Stimulated activated CD8-positive, alpha-beta memory T cell treated with anti-CD3 and anti-CD28 coated beads, Interleukin-15, amount 100 ng/mL, for 48 hours (primary cell): ENCODE measurements at regions not wholly inside any gene's neighbourhood (a gene's known extent, or its start where the extent isn't known, plus 50 kb on each side); places are given as distances from the start of the nearest gene placed in this dataset.

Experiments
- DNase-seq, 2 donors: peaks; one replicate each; pipeline ENCODE4 v3.0.0-alpha.2; 2020; ENCODE audit warnings: low read depth in 2 of 2

GRCh38 chr22:47279746-47280145 is 517.3 kb downstream of the TBC1D22A start:
- no peak for DNase-seq

GRCh38 chr22:47279337-47279736 is 516.9 kb downstream of the TBC1D22A start:
- DNase-seq, result no peak

DNA sequence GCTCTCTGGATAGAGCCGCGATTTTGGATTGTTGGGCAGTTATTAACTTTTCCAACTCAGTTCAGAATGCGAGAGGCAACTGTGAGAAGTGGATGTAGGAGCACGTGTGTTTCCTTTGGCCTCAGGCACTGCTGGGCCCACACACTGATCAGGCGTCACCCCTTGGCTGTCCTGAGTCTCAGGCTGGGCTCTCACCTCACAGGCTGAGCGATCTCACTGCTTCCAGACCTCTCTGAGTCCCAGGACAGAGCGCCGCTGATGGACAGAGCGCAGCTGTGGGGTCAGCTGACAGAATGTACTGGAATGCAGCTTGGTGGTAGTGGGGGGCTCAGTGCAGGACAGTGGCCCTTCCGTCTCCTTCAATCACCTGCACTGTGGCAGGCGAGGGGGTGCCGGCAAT is 516.2 kb downstream of the TBC1D22A start:
- no peak for DNase-seq

GRCh38 chr22:47277531-47277930 is 515.1 kb downstream of the TBC1D22A start:
- no peak for DNase-seq

DNA sequence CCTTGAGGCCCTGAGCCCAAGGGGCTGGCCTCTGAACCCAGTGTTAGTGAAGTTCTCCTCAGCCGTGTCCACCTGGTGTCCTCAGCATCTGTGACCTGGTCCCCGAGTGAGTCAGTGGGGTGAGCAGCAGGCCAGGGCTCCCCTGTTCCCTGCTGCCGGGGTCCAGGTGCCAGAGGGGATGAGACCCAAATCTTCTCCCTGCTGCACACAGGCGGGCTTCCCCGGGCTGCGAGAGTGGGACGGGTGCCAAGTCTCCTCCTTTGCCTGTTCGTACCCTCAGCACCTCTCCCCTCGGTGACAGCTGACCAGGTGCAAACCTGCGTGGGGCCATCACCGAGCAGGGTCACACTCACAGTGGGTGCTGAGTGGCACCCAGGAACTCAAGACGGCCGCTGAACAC is 514.5 kb downstream of the TBC1D22A start:
- no peak for DNase-seq

DNA sequence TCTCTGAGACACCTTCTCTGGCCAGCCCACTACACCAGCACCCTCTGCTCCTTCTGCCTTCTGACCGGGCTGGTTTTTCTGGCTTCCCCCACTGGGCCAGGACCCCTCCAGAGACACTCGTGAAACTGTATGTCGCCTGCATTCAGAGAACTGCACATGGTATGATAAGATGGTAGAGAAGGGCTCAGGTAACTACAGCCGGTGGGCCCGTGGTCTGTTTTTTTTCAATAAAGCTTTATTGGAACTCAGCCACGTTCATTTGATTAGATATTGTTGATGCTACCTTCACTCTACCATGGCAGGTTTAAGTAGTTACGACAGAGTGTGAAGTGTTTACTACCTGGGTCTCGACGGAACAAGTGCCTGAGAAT is 514.0 kb downstream of the TBC1D22A start:
- no peak for DNase-seq

- DNase-seq, result no peak
Measured at GRCh38 chr22:47275605-47276449, 513.4 kb downstream of the TBC1D22A start.

- DNase-seq, result no peak
Measured at GRCh38 chr22:47274196-47274595, 511.7 kb downstream of the TBC1D22A start.

DNA sequence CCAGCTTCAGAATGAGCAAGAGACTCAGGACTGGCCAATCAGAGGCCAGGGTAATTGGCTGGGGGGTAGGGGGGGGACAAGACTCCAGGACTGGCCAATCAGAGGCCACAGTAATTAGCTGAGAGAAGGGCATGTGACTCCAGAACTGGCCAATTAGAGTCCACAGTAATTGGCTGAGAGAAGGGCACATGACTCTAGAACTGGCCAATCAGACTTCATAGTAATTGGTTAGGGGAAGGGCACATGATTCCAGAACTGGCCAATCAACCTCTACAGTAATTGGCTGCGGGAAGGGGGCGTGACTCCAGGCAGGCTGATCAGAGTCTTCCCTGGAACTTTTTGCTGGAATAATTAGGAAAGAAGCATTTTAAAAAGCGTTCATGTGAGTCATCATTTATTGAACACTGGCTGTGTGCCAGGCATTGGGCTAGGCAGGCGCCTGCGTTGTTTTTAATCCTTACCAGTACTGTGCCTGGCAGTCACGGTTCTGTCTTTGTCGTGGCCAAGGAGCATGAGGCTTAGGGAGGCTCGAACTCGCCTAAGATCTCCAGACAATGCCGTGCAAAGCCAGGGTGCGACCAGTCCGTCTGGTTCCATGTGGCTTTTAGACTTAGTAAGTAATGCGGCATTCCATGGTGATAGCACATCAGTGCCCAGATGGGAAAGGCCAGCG is 508.1 kb downstream of the TBC1D22A start:
- no peak for DNase-seq

DNA sequence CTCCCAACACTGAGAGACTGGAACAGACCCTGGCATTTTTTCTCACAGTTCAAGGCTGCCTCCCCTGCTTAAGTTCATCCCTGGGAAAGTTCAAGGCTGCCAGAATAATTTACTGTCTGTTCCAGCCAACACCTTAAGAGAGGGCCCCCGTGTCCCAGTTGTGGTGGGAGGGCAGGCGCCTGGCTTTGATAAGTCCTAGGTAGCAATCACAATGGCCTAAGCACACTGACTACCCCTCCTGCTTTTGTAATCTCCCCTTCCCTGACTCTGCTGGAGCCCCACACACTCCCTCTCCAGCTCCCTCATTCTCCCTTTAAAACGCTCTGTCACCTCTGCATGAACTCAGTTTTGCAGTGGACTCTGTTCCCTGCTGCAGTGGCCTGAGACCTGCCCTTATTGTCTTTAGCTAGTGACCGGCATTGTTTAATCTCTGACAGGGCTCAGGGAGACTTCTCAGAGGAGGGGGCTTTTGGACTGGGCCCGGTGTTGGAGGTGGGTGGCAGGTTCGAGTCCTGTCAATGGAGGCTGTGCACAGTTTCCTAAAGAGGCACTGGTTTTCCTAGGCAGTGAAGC is 507.2 kb downstream of the TBC1D22A start:
- DNase-seq, result no peak

- no peak for DNase-seq
Measured at GRCh38 chr22:47267513-47268282, 505.2 kb downstream of the TBC1D22A start.

DNA sequence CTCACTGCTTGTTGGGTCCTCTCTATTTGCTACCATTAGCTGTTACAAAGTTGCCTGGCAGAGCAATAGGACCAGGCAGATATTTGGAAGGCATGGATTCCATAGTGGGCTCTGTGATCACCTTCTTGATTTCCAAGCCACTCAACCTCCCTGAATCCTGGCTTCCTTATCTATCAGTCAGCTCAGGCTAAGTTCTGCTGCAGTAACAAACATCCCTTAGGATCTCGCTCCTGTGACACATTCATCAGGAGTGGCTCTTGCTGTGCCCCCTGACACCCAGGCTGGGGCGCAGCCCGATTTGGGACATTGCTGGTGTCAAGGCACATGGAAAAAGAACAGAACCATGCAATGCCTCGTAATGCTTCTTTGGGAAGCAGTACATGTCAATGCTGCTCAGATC is 503.9 kb downstream of the TBC1D22A start:
- no peak for DNase-seq

DNA sequence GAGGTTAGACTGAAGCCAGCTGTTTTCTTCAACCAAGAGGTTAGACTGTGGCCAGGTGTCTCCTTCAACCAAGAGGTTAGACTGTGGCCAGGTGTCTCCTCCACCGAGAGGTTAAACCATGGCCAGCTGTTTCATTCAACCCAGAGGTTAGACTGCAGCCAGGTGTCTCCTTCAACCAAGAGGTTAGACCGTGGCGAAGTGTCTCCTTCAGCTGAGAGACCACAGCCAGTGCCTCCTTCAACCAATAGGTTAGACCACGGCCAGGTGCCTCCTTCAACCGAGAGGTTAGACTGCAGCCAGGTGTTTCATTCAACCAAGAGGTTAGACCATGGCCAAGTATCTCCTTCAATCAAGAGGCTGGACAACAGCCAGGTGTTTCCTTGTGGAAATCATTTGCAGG is 498.1 kb downstream of the TBC1D22A start:
- DNase-seq, result no peak

DNA sequence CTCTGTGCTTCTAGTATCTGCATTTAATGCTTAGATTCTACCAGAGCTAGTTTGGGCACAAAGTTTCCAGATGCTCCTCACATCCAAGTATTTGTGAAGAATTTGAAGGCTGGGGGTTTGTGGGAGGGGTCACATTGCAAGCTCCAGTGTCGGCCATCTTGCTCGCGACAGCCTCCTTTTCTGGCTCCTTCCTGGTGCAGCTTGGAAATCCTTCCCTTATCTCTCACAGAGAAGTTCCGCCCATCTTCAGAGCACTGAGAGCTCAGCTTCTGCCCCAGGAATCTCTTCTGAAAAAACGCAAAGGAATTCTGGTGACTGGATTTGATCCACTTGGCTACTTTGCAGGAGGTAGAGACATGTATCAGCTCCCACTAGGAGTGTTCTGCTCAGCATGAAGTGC is 497.5 kb downstream of the TBC1D22A start:
- DNase-seq, result no peak

DNA sequence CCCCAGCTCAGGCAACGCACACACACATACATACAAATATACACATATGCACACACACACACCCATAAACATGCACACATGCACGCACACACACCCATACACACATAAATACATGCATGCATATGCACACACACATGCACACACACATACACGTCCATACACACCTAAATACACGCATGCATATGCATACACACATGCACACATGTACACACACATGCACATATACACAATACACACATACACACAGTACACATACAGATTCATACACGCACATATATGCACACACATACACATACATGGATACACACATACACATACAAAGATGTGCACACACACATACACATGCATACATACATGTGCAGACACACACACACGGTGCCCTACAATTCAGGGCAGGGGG is 496.6 kb downstream of the TBC1D22A start:
- no peak for DNase-seq

DNA sequence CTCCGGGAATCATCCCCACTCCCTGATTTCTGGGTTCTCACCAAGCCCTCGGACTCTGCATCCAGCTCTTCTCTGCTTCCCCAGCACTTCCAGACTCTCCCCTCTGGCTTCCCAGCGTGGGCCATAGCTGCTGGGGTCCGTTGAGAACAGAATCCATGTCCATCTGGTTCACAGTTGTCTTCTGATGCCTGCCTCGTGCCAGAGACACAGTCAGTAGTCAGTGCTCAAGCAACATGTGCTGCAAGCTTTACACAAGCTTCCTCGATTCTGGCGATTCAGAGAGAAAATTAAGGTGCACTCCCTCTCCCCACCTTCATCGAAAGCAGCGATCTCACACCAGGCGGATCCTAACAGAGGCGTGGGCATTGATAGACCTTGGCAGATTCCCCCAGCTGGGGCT is 495.5 kb downstream of the TBC1D22A start:
- no peak for DNase-seq

GRCh38 chr22:47257566-47257965 is 495.1 kb downstream of the TBC1D22A start:
- no peak for DNase-seq

DNA sequence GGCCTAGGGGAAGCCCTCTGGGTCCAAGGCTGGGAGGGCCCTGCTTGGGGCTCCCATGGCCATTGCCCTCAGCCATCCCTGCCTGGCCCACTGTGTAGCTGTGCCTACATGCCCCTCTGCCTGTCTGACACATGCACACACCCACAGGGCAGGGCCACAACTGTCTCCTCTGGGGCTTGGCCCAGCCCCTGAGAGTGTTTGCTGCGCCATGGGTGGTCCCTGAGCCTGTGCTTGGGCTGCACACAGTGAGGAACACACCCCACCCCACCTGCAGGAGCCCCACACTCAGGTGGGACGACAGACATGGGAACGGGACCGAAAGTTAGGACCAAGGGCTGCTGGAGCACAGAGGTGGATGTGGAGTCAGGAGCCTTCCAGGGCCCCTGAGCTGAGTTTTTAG is 489.5 kb downstream of the TBC1D22A start:
- DNase-seq, result no peak

DNA sequence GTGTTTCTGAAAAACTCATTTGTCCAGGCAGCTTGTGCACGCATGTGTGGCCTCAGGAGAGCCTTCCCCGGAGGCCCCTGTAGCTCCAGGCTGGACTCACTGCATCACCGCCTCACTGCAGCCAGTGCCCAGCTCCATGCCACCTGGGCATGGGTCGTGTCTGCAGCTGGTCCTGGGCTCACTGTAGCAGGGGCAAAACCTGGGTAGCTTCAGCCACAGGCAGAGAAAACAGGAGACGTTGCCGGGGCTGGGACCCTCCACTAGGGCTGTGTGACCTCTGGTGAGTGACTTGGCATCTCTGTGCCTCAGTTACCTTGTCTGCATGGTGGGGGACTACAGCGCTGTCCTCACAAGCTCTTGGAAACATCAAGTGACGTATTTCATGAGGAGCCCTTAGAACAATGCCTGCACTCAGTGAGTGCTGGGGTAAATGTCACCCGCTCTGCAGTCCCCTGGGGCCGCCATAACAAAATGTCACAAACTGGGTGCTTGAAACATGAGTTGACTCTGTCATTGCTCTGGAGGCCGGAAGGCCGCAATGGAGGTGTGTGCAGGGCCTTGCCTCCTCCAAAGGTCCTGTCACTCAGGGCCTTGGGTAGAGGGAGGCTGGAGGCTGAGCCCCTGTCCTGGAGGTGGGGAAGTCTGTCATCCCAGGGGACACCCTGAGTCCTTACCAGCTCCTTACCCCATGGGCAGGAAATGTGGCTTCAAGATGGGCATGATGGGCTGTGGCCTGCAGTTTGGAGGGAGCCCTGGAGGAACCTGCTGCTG is 488.7 kb downstream of the TBC1D22A start:
- DNase-seq, result no peak

DNA sequence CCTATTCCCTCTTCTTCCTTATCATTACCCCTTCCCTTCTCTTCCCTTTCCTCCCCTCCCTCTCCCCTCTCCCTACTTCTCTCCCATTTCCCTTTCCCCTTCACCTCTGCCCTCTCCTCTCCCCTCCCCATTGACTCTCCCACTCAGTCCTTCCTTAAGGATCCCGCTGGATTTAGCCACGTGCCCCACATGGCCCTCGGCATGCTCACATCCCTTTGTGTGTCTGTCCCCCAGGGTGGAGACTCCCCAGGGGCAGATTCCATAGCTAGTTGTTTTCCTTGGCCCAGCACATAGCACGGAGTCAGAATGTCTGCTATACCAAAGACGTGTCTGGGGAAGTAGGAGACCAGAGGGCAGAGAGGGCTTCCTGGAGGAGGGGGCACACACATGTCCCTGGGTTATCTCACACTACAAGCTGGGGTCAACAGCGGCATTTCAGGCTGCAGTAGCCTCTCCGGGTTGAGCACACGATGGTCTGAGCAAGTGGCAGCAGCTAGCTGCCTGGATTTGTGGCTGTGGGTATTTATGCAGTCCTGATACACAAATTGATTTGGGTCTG is 487.0 kb downstream of the TBC1D22A start:
- no peak for DNase-seq

- no peak for DNase-seq
Measured at GRCh38 chr22:47248925-47249324, 486.5 kb downstream of the TBC1D22A start.
